SK-N-MC (cell line): ENCODE measurements at regions not wholly inside any gene's neighbourhood (a gene's known extent, or its start where the extent isn't known, plus 50 kb on each side); places are given as distances from the start of the nearest gene placed in this dataset.

Experiments used
- DNase-seq: peaks from one replicate; pipeline ENCODE4 v3.0.0-alpha.2; 2011; ENCODE audit warnings: low read depth, low spot score
- H3K27ac ChIP-seq: fragments of 200-600 bp; sonication (generic); 2 replicates; pipeline ENCODE4 v1.5.1; 2016; ENCODE audit warnings: mixed run types
- H3K36me3 ChIP-seq: fragments of 200-600 bp; sonication (generic); 2 replicates; pipeline ENCODE4 v1.6.1; 2017; ENCODE audit warnings: antibody characterized with exemption, low read length, mixed read lengths; ENCODE audit not compliant: insufficient read depth
- H3K4me3 ChIP-seq: fragments of 200-600 bp; sonication (generic); 2 replicates; pipeline ENCODE4 v1.5.1; 2016
- H3K9ac ChIP-seq: fragments of 200-600 bp; sonication (generic); 2 replicates; pipeline ENCODE4 v1.8.0; 2017; ENCODE audit warnings: mixed run types, mixed read lengths; ENCODE audit not compliant: insufficient read length
- H3K9me3 ChIP-seq: fragments of 200-600 bp; sonication (generic); 2 replicates; pipeline ENCODE4 v1.6.1; 2017; ENCODE audit warnings: low read depth, mild to moderate bottlenecking, antibody characterized with exemption, low read length, moderate library complexity, mixed read lengths
- EZH2 ChIP-seq: fragments of 200-600 bp; sonication (generic); IDR thresholded peaks from one replicate; pipeline ENCODE4 v1.6.1; 2017; ENCODE audit warnings: antibody characterized with exemption
- FOXP2 ChIP-seq: optimal IDR thresholded peaks from 2 replicates; pipeline ENCODE3; 2011; ENCODE audit warnings: mild to moderate bottlenecking, moderate library complexity; ENCODE audit not compliant: insufficient read depth; ENCODE audit errors: extremely low read length, control extremely low read depth
- POLR2AphosphoS5 ChIP-seq: IDR thresholded peaks from 2 replicates; pipeline ENCODE4 v1.6.1; 2012; ENCODE audit warnings: mild to moderate bottlenecking, low read depth, low read length, borderline replicate concordance

GRCh38 chr19:28977826-28978225 lies 235.1 kb downstream of the UQCRFS1 start:
- Histone ChIP-seq H3K27ac (no peak overlapping the region), H3K4me3 (no peak overlapping the region), H3K36me3 (no peaks in the 10 kb centered on the region), H3K9me3 (no peaks in the 10 kb centered on the region), H3K9ac (no peak overlapping the region)
- DNase-seq, result no peak
- TF ChIP-seq FOXP2, result no peak
- no peak for TF ChIP-seq POLR2AphosphoS5
- TF ChIP-seq EZH2, result no peak

- H3K9me3 ChIP-seq, result no peaks in the 10 kb centered on the region
- TF ChIP-seq EZH2 (no peak), POLR2AphosphoS5 (no peak)
- no peak overlapping the region for H3K27ac ChIP-seq
- no peaks in the 10 kb centered on the region for H3K36me3 ChIP-seq
- no peak for DNase-seq
- no peak overlapping the region for H3K4me3 ChIP-seq
- H3K9ac ChIP-seq, result no peak overlapping the region
Measured at GRCh38 chr19:28972058-28972852, 240.7 kb downstream of the UQCRFS1 start.

DNA sequence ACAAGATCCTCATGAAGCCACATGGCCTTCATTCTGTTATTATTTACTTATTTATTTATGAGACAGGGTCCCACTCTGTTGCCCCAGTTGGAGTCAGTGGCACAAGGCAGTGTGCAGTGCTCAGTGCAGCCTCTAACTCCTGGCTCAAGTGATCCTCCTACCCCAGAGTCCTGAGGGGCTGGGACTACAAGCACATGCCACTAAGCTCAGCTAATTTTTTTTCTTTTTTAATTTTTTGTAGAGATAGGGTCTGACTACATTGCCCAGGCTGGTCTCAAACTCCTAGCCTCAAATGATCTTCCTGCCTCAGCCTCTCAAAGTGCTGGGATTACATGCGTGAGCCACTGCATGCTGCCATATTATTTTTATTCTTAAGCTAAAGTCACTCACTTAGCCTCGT lies 241.4 kb downstream of the UQCRFS1 start:
- no peak for DNase-seq
- no peak overlapping the region for H3K9ac ChIP-seq
- no peaks in the 10 kb centered on the region for H3K9me3 ChIP-seq
- H3K36me3 ChIP-seq, result no peaks in the 10 kb centered on the region
- H3K27ac ChIP-seq, result no peak overlapping the region
- H3K4me3 ChIP-seq, result no peak overlapping the region
- no peak for TF ChIP-seq EZH2
- TF ChIP-seq FOXP2, result no peak
- TF ChIP-seq POLR2AphosphoS5, result no peak

- no peak for TF ChIP-seq POLR2AphosphoS5
- no peak for TF ChIP-seq EZH2
- TF ChIP-seq FOXP2, result no peak
- no peaks in the 10 kb centered on the region for H3K36me3 ChIP-seq
- H3K9ac ChIP-seq, result no peak overlapping the region
- no peak overlapping the region for H3K27ac ChIP-seq
- H3K9me3 ChIP-seq, result no peaks in the 10 kb centered on the region
- no peak for DNase-seq
- no peak overlapping the region for H3K4me3 ChIP-seq
Measured at GRCh38 chr19:28971049-28971448, 241.9 kb downstream of the UQCRFS1 start.

- DNase-seq, result no peak
- TF ChIP-seq EZH2 (no peak), POLR2AphosphoS5 (no peak), FOXP2 (no peak)
- Histone ChIP-seq H3K9ac (no peak overlapping the region), H3K36me3 (no peaks in the 10 kb centered on the region), H3K27ac (no peak overlapping the region), H3K4me3 (no peak overlapping the region), H3K9me3 (no peaks in the 10 kb centered on the region)
Measured at GRCh38 chr19:28968721-28969120, 244.2 kb downstream of the UQCRFS1 start.

GRCh38 chr19:28966737-28967399 lies 246.1 kb downstream of the UQCRFS1 start:
- Histone ChIP-seq H3K9ac (no peak overlapping the region), H3K9me3 (no peaks in the 10 kb centered on the region), H3K36me3 (no peaks in the 10 kb centered on the region), H3K27ac (no peak overlapping the region), H3K4me3 (no peak overlapping the region)
- TF ChIP-seq FOXP2, result no peak
- TF ChIP-seq POLR2AphosphoS5, result no peak
- no peak for TF ChIP-seq EZH2
- DNase-seq, result no peak

DNA sequence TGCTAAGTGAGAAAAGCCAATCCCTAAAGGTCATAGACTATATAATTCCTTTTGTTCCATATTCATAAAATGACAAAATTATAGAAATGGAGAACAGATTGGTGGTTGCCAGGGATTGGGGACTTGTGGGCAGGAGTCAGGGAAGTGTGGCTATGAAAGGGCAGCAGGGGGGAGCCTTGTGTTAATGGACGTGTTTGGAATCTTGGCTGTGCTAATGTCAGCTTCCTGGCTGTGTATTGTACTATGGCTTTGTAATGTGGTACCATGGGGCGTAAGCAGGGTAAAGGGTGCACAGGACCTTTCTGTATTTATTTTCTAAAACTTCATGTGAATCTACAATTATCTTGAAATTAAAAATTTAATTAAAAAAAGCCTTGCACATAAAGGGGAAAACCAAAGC lies 248.5 kb downstream of the UQCRFS1 start:
- H3K36me3 ChIP-seq, result no peaks in the 10 kb centered on the region
- no peak for DNase-seq
- TF ChIP-seq FOXP2 (no peak), EZH2 (no peak)
- no peaks in the 10 kb centered on the region for H3K9me3 ChIP-seq
- H3K27ac ChIP-seq, result no peak overlapping the region
- no peak overlapping the region for H3K9ac ChIP-seq
- H3K4me3 ChIP-seq, result no peak overlapping the region

- DNase-seq, result no peak
- Histone ChIP-seq H3K36me3 (no peaks in the 10 kb centered on the region), H3K27ac (no peak overlapping the region)
Measured at GRCh38 chr19:28963486-28964250, 249.3 kb downstream of the UQCRFS1 start.

More at GRCh38 chr19:28963486-28964250, 249.3 kb downstream of the UQCRFS1 start:
- TF ChIP-seq POLR2AphosphoS5, result no peak
- TF ChIP-seq EZH2, result no peak
- no peak for TF ChIP-seq FOXP2
- Histone ChIP-seq H3K9me3 (no peaks in the 10 kb centered on the region), H3K4me3 (no peak overlapping the region), H3K9ac (no peak overlapping the region)
